Right lung (tissue), 2 donors: ENCODE measurements at regions not wholly inside any gene's neighbourhood (a gene's known extent, or its start where the extent isn't known, plus 50 kb on each side); places are given as distances from the start of the nearest gene placed in this dataset.

Source experiments
- DNase-seq, 2 donors: peaks; one replicate each; pipeline ENCODE4 v3.0.0-alpha.2; 2013

- no peak for DNase-seq
Observed at GRCh38 chr9:80233102-80233843, 661.5 kb downstream of the TLE4 start.

- no peak for DNase-seq
Observed at GRCh38 chr9:80231318-80232236, 659.8 kb downstream of the TLE4 start.

DNA sequence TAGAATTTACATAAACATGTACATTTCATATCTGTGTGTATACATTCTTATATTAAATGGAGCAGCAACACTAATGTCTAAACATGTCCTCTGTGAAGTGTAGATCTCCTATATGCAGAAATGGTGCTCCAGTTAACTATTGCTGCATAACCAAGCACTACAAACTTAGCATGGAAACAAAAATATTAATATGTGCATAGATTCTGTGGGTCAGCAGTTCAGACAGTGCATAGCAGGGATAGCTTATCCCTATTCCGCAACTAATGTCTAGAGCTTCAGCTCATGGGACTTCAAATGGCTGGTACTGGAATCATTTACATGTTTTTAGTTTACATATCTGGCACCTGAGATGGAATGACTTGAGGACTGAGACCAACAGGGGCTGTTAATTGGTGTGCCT, 652.1 kb downstream of the TLE4 start:
- no peak for DNase-seq

- DNase-seq, result no peak
Observed at GRCh38 chr9:80222466-80223169, 650.9 kb downstream of the TLE4 start.

GRCh38 chr9:80218328-80218727, 646.6 kb downstream of the TLE4 start:
- DNase-seq, result no peak

DNA sequence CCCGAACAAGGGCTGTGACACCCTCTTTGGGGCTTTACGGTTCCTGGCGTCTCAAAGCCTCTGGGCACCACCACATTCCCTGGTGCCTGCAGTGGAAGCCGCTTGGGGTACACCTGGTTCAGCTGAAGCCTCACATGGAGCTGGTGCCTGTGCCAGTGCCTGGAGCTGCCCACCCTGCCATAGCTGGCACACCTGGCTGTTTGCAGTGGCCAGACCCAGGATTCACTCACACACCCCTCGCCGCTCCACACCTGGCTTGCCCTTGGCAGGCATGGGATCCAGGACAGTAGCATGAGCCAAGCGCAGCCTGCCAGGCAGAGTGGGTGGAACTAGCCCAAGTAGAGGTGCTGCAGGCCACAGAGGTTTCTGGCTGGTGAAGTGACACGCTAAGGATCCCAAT, 641.8 kb downstream of the TLE4 start:
- no peak for DNase-seq

DNA sequence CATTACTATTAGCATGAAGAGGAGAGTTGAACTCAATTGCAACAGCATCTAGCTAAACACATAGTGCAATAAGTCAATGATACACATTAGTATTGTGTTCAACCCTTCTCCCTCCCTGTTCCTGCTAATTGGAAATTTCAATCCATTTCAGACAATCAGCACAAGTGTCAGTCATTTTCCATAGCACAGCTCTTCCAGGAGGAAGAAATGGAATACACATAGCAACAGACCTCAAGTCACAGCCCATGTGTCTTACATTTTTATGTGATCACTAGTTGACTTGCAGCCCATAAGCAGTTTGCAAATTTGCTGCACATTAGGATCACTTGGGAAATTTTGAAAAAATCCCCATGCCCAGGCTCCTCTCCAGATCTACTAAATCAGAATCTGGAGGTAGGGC, 636.9 kb downstream of the TLE4 start:
- no peak for DNase-seq

- no peak for DNase-seq
Observed at GRCh38 chr9:80204054-80204453, 632.3 kb downstream of the TLE4 start.

DNA sequence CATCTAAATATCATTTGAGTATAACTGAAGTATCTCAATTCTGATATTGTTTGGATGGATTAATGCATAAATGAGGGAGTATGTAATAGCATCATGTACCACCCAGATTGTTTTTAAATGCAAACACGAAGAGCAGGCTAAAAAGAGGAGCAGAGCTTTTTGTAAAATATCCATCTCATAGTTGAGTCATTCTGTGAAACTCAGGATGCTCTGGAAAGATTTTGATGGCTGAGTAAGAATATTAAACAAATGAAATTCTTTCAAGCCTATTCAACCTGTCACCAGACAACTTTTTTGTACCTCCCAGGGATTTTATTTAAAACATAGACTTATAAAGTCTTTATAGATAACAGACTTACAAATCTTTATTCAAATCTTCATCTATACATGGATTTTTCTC, 625.9 kb downstream of the TLE4 start:
- no peak for DNase-seq

- DNase-seq, result no peak
Observed at GRCh38 chr9:80191108-80191507, 619.3 kb downstream of the TLE4 start.

GRCh38 chr9:80188579-80188978, 616.8 kb downstream of the TLE4 start:
- no peak for DNase-seq

DNA sequence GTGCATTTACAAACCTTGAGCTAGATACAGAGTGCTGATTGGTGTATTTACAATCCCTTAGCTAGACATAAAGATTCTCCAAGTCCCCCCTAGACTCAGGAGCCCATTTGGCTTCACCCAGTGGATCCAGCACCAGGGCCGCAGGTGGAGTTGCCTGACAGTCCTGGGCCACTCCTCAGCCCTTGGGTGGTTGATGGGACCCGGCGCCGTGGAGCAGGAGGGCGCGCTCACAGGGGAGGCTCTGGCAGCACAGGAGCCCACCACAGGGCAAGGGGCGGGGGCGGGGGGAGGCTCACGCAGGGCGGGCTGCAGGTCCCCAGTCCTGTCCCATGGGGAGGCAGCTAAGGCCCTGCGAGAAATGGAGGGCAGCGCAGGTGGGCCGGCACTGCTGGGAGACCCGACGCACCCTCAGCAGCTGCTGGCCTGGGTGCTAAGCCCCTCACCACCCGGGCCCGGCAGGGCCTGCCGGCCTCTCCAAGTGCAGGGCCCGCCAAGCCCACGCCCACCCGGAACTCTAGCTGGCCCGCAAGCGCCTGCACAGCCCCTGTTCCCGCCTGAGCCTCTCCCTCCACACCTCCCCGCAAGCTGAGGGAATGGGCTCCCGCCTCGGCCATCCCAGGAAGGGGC, 613.5 kb downstream of the TLE4 start:
- no peak for DNase-seq

GRCh38 chr9:80177949-80178480, 606.2 kb downstream of the TLE4 start:
- DNase-seq, result no peak

DNA sequence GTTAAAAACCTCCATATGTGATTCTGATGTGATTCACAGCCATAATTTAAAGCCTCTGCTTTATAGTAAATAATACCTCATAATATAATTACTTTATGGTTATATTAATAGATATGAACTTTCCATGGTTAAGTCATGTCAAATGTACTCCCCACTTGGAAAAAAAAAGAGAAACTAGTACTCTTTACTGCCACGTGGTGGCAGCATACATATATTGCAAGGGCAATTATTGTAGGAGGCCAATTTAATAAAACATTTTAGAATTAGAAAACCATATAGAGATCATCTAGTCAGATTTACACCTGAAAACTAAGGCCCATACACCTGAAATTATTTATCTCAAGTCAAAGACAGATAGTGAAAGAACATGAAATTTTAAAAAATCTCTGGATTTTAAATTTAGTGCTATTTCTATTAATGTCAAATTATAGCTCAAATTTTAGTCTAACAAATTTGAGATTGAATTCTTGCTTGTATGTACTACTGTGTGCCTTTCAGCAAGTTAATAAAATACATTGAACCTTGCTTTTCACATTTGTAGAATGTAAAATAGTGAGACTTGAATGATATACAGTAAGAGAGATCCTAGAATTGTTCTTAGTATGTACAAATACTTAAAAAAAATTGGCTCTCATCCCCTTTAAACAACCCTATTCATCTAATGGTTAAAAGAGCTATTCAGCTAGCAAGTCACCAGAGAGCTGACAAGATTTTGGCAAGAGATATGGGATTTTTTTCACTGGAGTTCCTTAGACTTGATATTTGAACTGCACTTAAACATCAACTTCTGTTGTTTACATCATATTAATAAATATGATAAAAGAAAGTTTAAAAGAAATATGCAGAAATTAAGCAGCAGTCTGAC, 603.8 kb downstream of the TLE4 start:
- DNase-seq, result peak; percentile 23 to 28

GRCh38 chr9:80163889-80164288, 592.1 kb downstream of the TLE4 start:
- DNase-seq, result no peak

- peak in 1 of 2 donors; percentile 24 for DNase-seq
Observed at GRCh38 chr9:80158554-80159170, 586.9 kb downstream of the TLE4 start.

GRCh38 chr9:80158131-80158530, 586.4 kb downstream of the TLE4 start:
- peak in 1 of 2 donors; percentile 6 for DNase-seq

DNA sequence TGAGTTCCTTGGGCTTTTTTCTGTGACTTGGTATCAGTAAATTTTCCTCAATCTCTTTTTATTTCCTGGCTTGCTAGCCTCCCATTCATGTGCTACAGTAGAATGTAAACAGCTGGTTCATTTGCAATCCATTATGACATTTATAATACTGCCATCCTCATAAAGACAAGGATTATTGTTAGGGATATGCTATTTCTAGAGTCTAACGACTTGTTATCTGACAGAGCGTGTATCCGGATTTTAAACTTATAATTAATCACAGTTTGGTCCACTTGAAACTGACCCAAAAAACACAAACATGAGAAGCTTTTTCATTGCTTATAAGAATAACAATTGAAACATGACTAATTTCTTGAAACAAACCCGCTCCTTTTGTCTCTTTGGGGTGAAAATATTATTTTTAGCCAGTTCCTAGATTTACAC, 585.8 kb downstream of the TLE4 start:
- peak; percentile 73 to 77 for DNase-seq

GRCh38 chr9:80156756-80157472, 585.1 kb downstream of the TLE4 start:
- DNase-seq, result no peak
